ENCODE measurements at regions not wholly inside any gene's neighbourhood (a gene's known extent, or its start where the extent isn't known, plus 50 kb on each side); places are given as distances from the start of the nearest gene placed in this dataset.

- Mint-ChIP-seq H3K27ac (ENCODE audit: unreplicated experiment) (no peak overlapping the region), H3K27me3 (ENCODE audit: low read depth) (no peaks in the 10 kb centered on the region), H3K4me1 (ENCODE audit: low read depth) (no peaks in the 10 kb centered on the region), H3K36me3 (ENCODE audit: low read depth) (no peaks in the 10 kb centered on the region), H3K9me3 (ENCODE audit: low read depth) (peaks cover 6% of the 10 kb centered on the region), H3K4me3 (ENCODE audit: unreplicated experiment) (no peak overlapping the region)
- DNase-seq (ENCODE audit: low spot score), result no peak
- TF ChIP-seq, protein P1, sequence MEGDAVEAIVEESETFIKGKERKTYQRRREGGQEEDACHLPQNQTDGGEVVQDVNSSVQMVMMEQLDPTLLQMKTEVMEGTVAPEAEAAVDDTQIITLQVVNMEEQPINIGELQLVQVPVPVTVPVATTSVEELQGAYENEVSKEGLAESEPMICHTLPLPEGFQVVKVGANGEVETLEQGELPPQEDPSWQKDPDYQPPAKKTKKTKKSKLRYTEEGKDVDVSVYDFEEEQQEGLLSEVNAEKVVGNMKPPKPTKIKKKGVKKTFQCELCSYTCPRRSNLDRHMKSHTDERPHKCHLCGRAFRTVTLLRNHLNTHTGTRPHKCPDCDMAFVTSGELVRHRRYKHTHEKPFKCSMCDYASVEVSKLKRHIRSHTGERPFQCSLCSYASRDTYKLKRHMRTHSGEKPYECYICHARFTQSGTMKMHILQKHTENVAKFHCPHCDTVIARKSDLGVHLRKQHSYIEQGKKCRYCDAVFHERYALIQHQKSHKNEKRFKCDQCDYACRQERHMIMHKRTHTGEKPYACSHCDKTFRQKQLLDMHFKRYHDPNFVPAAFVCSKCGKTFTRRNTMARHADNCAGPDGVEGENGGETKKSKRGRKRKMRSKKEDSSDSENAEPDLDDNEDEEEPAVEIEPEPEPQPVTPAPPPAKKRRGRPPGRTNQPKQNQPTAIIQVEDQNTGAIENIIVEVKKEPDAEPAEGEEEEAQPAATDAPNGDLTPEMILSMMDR (IDR thresholded peaks at IDR 0.05), result no peak
Observed at GRCh38 chr10:23897267-23897666, 311.7 kb upstream of the KIAA1217 start.

GRCh38 chr10:23897861-23898260, 311.1 kb upstream of the KIAA1217 start:
- TF ChIP-seq, protein P1 (IDR thresholded peaks at IDR 0.05), result no peak
- no peaks in the 10 kb centered on the region for H3K36me3 Mint-ChIP-seq (ENCODE audit: low read depth)
- no peak overlapping the region for H3K4me3 Mint-ChIP-seq (ENCODE audit: unreplicated experiment)
- no peak overlapping the region for H3K27ac Mint-ChIP-seq (ENCODE audit: unreplicated experiment)
- no peak for DNase-seq (ENCODE audit: low spot score)
- peaks cover 9% of the 10 kb centered on the region for H3K9me3 Mint-ChIP-seq (ENCODE audit: low read depth)
- H3K27me3 Mint-ChIP-seq (ENCODE audit: low read depth), result no peaks in the 10 kb centered on the region
- H3K4me1 Mint-ChIP-seq (ENCODE audit: low read depth), result no peaks in the 10 kb centered on the region

- Mint-ChIP-seq H3K4me3 (ENCODE audit: unreplicated experiment) (no peak overlapping the region), H3K36me3 (ENCODE audit: low read depth) (no peaks in the 10 kb centered on the region), H3K27ac (ENCODE audit: unreplicated experiment) (no peak overlapping the region), H3K4me1 (ENCODE audit: low read depth) (no peaks in the 10 kb centered on the region), H3K9me3 (ENCODE audit: low read depth) (peaks cover 9% of the 10 kb centered on the region), H3K27me3 (ENCODE audit: low read depth) (no peaks in the 10 kb centered on the region)
- DNase-seq (ENCODE audit: low spot score), result no peak
- TF ChIP-seq, protein P1 (IDR thresholded peaks at IDR 0.05), result no peak
Observed at GRCh38 chr10:23899166-23899565, 309.8 kb upstream of the KIAA1217 start.

DNA sequence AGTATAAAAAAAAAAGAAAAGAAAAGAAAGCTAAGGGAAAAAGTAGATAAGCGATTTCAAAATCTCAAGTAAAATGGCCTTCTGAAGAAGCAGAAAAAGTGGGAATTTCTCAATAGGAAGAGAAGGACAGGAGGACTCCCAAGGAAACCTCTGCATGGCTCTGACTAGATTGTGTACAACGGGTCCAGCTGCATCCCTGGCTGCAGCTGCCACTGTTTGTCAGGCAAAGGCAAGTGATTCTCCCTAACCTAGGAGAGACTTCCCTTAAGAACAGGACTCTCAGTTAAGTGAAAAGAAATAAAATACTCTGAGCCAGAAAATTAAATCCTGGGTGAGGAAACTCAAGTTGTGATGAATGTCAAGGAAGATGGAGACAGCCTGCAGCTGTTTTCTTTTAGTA, 298.6 kb upstream of the KIAA1217 start:
- peaks cover 2% of the 10 kb centered on the region for H3K27me3 Mint-ChIP-seq (ENCODE audit: low read depth)
- H3K27ac Mint-ChIP-seq (ENCODE audit: unreplicated experiment), result no peak overlapping the region
- no peak overlapping the region for H3K4me3 Mint-ChIP-seq (ENCODE audit: unreplicated experiment)
- H3K4me1 Mint-ChIP-seq (ENCODE audit: low read depth), result no peaks in the 10 kb centered on the region
- DNase-seq (ENCODE audit: low spot score), result no peak
- TF ChIP-seq, protein P1 (IDR thresholded peaks at IDR 0.05), result no peak
- no peaks in the 10 kb centered on the region for H3K36me3 Mint-ChIP-seq (ENCODE audit: low read depth)
- peaks cover 18% of the 10 kb centered on the region for H3K9me3 Mint-ChIP-seq (ENCODE audit: low read depth)

DNA sequence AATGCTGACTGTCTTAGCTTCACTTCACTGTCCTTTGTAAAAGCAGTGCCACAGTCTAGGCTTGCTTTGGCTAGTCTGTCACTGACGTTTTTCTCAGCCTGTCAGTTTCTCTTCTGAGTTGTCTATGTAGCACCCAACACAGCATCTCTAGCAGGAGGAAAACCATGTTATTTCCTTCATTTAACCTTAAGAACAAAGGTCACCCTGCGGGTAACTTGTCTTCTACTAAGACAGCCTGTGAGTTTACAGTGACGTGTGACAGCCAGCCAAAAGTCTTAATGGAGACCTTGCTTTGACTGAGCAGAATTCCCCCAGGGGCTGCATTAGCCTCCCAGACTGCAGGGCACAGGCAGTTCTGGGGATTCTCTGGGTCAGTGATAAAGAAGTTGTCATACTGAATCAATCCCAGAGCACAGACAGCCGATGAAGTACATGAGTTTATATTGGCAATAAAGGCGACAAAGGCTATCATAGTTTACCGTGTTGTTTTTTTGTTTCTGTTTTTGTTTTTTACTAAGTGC, 296.0 kb upstream of the KIAA1217 start:
- Mint-ChIP-seq H3K4me1 (ENCODE audit: low read depth) (no peaks in the 10 kb centered on the region), H3K4me3 (ENCODE audit: unreplicated experiment) (no peak overlapping the region), H3K27ac (ENCODE audit: unreplicated experiment) (no peak overlapping the region), H3K9me3 (ENCODE audit: low read depth) (peaks cover 14% of the 10 kb centered on the region), H3K36me3 (ENCODE audit: low read depth) (no peaks in the 10 kb centered on the region), H3K27me3 (ENCODE audit: low read depth) (no peaks in the 10 kb centered on the region)
- no peak for DNase-seq (ENCODE audit: low spot score)
- TF ChIP-seq, protein P1 (IDR thresholded peaks at IDR 0.05), result no peak
